ENCODE measurements at regions not wholly inside any gene's neighbourhood (a gene's known extent, or its start where the extent isn't known, plus 50 kb on each side); places are given as distances from the start of the nearest gene placed in this dataset.

DNA sequence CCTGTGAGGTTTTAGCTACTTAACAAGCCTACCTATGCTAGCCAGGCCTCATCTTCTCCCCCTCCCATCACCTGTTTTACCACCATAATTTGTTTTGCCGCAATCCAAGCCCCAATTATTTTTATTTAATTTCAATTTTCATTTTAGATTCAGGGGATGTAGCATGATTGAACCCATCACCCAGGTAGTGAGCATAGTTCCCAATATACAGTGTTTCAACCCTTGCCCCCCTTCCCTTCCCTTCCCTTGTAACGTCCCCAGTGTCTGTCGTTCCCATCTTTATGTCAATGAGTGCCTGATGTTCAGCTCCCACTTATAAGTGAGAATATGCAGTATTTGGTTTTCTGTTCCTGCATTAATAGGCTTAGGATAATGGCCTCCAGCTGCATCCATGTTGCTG lies 885.0 kb downstream of the UQCRFS1 start:
- Histone ChIP-seq H3K4me2 (no peak overlapping the region), H3F3A (ENCODE audit: insufficient read depth, low read depth) (no peaks in the 10 kb centered on the region), H3K9me2 (ENCODE audit: insufficient read depth) (no peaks in the 10 kb centered on the region), H3K27me3 (ENCODE audit: insufficient read depth, low read depth) (no peaks in the 10 kb centered on the region), H3K27ac (no peak overlapping the region), H4K20me1 (ENCODE audit: insufficient read depth) (no peaks in the 10 kb centered on the region), H3K4me3 (no peak overlapping the region), H2AFZ (no peak overlapping the region), H3K9me3 (ENCODE audit: insufficient read depth, low read depth) (no peaks in the 10 kb centered on the region), H3K79me2 (ENCODE audit: low read depth) (no peaks in the 10 kb centered on the region), H3K36me3 (ENCODE audit: low read depth) (no peaks in the 10 kb centered on the region), H3K4me1 (replicated peaks; ENCODE audit: insufficient read depth) (no peaks in the 10 kb centered on the region)
- BruUV-seq (replicated peaks) = no TSS peak
- TF ChIP-seq, protein P1, sequence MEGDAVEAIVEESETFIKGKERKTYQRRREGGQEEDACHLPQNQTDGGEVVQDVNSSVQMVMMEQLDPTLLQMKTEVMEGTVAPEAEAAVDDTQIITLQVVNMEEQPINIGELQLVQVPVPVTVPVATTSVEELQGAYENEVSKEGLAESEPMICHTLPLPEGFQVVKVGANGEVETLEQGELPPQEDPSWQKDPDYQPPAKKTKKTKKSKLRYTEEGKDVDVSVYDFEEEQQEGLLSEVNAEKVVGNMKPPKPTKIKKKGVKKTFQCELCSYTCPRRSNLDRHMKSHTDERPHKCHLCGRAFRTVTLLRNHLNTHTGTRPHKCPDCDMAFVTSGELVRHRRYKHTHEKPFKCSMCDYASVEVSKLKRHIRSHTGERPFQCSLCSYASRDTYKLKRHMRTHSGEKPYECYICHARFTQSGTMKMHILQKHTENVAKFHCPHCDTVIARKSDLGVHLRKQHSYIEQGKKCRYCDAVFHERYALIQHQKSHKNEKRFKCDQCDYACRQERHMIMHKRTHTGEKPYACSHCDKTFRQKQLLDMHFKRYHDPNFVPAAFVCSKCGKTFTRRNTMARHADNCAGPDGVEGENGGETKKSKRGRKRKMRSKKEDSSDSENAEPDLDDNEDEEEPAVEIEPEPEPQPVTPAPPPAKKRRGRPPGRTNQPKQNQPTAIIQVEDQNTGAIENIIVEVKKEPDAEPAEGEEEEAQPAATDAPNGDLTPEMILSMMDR (conservative IDR thresholded peaks at IDR 0.05) = no peak
- TF ChIP-seq EZH2 (IDR thresholded peaks at IDR 0.05; ENCODE audit: low read depth) = no peak
- DNase-seq = no peak
- ChIA-PET CTCF (no interaction called here), POLR2A (ENCODE audit: unreplicated experiment) (no interaction called here)
- intact Hi-C loops (cut with micrococcal nuclease; ENCODE audit: unreplicated experiment) = no loop called here

DNA sequence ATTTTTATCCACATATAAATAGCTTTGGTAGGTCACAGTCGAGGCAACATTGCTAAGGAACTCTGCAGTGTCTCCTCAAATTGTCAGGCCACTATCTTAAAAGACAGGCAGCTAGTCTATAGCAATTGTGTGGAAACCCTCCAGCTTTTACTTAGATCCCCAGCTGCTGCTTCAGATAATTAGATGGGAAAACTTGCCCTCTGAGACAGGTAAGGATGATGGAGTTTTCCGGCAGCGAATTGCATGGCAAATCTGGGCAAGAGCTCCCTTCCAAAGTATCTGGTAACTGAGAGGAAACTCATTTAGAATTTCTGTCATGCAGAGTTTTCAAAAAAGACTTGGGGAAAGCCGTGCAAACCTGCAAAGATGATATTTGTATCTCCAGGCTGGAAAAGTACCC lies 886.2 kb downstream of the UQCRFS1 start:
- ChIA-PET POLR2A (ENCODE audit: unreplicated experiment) (no interaction called here), CTCF (interaction anchor here (0.6 kb wide), 2 partner anchors 145 to 528 kb away, joined by 3 to 12 read pairs; no protein-coding TSS in a partner anchor)
- H3F3A ChIP-seq (ENCODE audit: insufficient read depth, low read depth) = no peaks in the 10 kb centered on the region
- no peaks in the 10 kb centered on the region for H4K20me1 ChIP-seq (ENCODE audit: insufficient read depth)
- H3K4me1 ChIP-seq (replicated peaks; ENCODE audit: insufficient read depth) = no peaks in the 10 kb centered on the region
- H3K27me3 ChIP-seq (ENCODE audit: insufficient read depth, low read depth) = no peaks in the 10 kb centered on the region
- TF ChIP-seq EZH2 (IDR thresholded peaks at IDR 0.05; ENCODE audit: low read depth) = no peak
- TF ChIP-seq, protein P1 (conservative IDR thresholded peaks at IDR 0.05) = no peak
- DNase-seq = no peak
- intact Hi-C loops (cut with micrococcal nuclease; ENCODE audit: unreplicated experiment) = no loop called here
- H3K4me3 ChIP-seq = no peak overlapping the region
- H3K9me3 ChIP-seq (ENCODE audit: insufficient read depth, low read depth) = no peaks in the 10 kb centered on the region
- H3K4me2 ChIP-seq = no peak overlapping the region
- no peaks in the 10 kb centered on the region for H3K36me3 ChIP-seq (ENCODE audit: low read depth)
- no peak overlapping the region for H2AFZ ChIP-seq
- no peak overlapping the region for H3K27ac ChIP-seq
- H3K9me2 ChIP-seq (ENCODE audit: insufficient read depth) = no peaks in the 10 kb centered on the region
- no TSS peak for BruUV-seq (replicated peaks)
- H3K79me2 ChIP-seq (ENCODE audit: low read depth) = no peaks in the 10 kb centered on the region

DNA sequence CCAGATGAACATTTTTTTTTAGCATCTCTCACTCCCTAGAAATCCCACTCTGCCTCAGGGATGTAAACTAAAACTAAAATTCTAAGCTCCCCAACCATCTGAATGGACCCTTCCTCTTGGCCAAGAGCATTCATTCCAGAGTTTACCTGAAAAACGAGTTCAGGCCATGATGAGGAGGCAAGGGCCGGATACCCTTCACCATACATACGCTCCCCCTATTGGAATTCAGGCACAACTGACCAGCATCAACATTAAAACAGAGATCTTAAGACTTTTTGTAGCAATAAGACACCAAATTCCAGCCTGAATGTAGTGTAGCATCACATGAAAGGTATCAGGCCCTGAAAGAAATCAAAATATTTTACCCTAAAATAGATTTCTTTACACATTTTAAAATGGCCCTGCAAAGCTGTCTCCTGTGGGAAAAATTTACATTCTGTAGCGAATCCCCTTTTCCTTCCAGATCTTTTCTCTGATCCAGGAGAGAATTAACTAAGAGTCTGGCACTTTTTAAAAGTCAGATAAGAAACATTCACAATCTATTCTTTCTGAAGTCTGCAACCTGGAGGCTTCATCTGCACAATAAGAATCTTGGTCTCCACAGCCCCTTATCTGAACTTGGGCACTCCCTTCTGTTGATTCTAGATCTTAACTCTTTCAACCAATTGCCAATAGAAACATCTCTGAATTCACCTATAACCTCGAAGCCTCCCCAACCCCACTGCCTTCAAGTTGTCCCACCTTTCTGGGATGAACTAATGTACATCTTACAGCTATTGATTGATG lies 888.5 kb downstream of the UQCRFS1 start:
- CTCF ChIA-PET = no interaction called here
- no peak overlapping the region for H3K4me2 ChIP-seq

More for the DNA sequence above, 888.5 kb downstream of the UQCRFS1 start:
- Histone ChIP-seq H2AFZ (no peak overlapping the region), H3K4me1 (replicated peaks; ENCODE audit: insufficient read depth) (no peaks in the 10 kb centered on the region), H3K9me3 (ENCODE audit: insufficient read depth, low read depth) (no peaks in the 10 kb centered on the region), H4K20me1 (ENCODE audit: insufficient read depth) (no peaks in the 10 kb centered on the region), H3K27ac (no peak overlapping the region), H3K79me2 (ENCODE audit: low read depth) (no peaks in the 10 kb centered on the region), H3K36me3 (ENCODE audit: low read depth) (no peaks in the 10 kb centered on the region), H3K4me3 (no peak overlapping the region), H3K27me3 (ENCODE audit: insufficient read depth, low read depth) (no peaks in the 10 kb centered on the region), H3F3A (ENCODE audit: insufficient read depth, low read depth) (no peaks in the 10 kb centered on the region), H3K9me2 (ENCODE audit: insufficient read depth) (no peaks in the 10 kb centered on the region)
- no TSS peak for BruUV-seq (replicated peaks)
- DNase-seq = no peak
- POLR2A ChIA-PET (ENCODE audit: unreplicated experiment) = no interaction called here
- TF ChIP-seq, protein P1 (conservative IDR thresholded peaks at IDR 0.05) = no peak
- TF ChIP-seq EZH2 (IDR thresholded peaks at IDR 0.05; ENCODE audit: low read depth) = no peak
- intact Hi-C loops (cut with micrococcal nuclease; ENCODE audit: unreplicated experiment) = loop anchor here (1.0 to 2.0 kb wide), 2 partner anchors 350 to 358 kb away; no protein-coding TSS in a partner anchor

All from PC-9 (cell line).